ENCODE measurements at regions not wholly inside any gene's neighbourhood (a gene's known extent, or its start where the extent isn't known, plus 50 kb on each side); places are given as distances from the start of the nearest gene placed in this dataset.

DNA sequence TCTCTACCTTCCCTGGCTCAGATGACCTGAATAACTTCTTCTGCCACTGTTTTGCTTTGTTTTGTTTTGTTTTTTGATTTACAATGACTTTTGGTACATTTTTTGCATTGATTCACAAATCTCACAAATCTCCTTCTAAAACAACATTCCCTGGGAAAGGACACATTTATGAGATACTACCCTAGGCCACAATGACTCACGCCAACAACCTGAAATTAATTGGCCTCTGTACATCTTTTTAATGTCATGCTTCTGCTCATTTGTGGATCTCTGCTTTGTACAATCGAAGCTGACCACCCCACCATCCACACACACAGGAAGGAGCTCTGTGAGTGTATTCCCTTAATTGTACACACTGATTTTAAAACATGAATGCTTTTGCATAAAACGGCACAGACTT lies 156.7 kb upstream of the PFKP start:
- intact Hi-C loops (cut with micrococcal nuclease): no loop called here
- no peak overlapping the region for H3K4me3 Mint-ChIP-seq
- H4K20me1 ChIP-seq (ENCODE audit: control insufficient read depth, insufficient read depth, low read length, poor library complexity, severe bottlenecking): no peaks in the 10 kb centered on the region
- no peaks in the 10 kb centered on the region for H3K4me1 Mint-ChIP-seq
- H2AFZ ChIP-seq (ENCODE audit: insufficient read depth, low read depth, low read length, poor library complexity, severe bottlenecking): no peak overlapping the region
- no peak for TF ChIP-seq EZH2 (IDR thresholded peaks at IDR 0.05; ENCODE audit: borderline replicate concordance, insufficient read depth, low read depth, low read length, poor library complexity, severe bottlenecking)
- no peak for TF ChIP-seq CTCF (IDR thresholded peaks at IDR 0.05)
- H3K27ac ChIP-seq (ENCODE audit: low read length in 2 of 2): no peak overlapping the region
- H3K4me1 ChIP-seq (ENCODE audit: control insufficient read depth in 2 of 2, insufficient read depth in 2 of 2, low read length in 2 of 2): no peaks in the 10 kb centered on the region
- CTCF ChIA-PET: no interaction called here
- H3K9me3 Mint-ChIP-seq (ENCODE audit: insufficient read depth): no peaks in the 10 kb centered on the region
- H3K27me3 Mint-ChIP-seq: peaks cover 5% of the 10 kb centered on the region
- POLR2A ChIA-PET: no interaction called here
- H3K36me3 ChIP-seq (replicated peaks in 1 of 2; ENCODE audit: control extremely low read depth in 1 of 2, control insufficient read depth in 1 of 2, extremely low read depth in 1 of 2, insufficient read depth in 2 of 2, low read length in 1 of 2): no peaks in the 10 kb centered on the region
- H3K27ac Mint-ChIP-seq: no peak overlapping the region
- 20% methylated on average over 1 of the region's 3 CpGs for WGBS (ENCODE audit: insufficient coverage)
- H3K4me2 ChIP-seq (replicated peaks; ENCODE audit: low read depth, low read length, poor library complexity, severe bottlenecking): no peak overlapping the region
- no peak overlapping the region for H3K4me3 ChIP-seq (ENCODE audit: control extremely low read depth in 1 of 5, extremely low read depth in 1 of 5, insufficient read depth in 1 of 5, low read depth in 2 of 5, low read length in 4 of 5)
- H3K79me2 ChIP-seq (ENCODE audit: control insufficient read depth, insufficient read depth, low read length): no peaks in the 10 kb centered on the region
- DNase-seq: no peak
- ATAC-seq (ENCODE audit: low read depth): no peak
- peaks cover 0 to 9% (median 0%) of the 10 kb centered on the region in 4 experiments for H3K27me3 ChIP-seq (replicated peaks in 1 of 4; ENCODE audit: control extremely low read depth in 1 of 4, control insufficient read depth in 3 of 4, insufficient read depth in 4 of 4, low read length in 3 of 4)
- H3K9ac ChIP-seq (ENCODE audit: low read length): no peak overlapping the region
- peaks cover 0 to 7% (median 0%) of the 10 kb centered on the region in 3 donors for H3K9me3 ChIP-seq (ENCODE audit: control extremely low read depth in 1 of 3, control insufficient read depth in 2 of 3, insufficient read depth in 1 of 3, low read length in 2 of 3)

DNA sequence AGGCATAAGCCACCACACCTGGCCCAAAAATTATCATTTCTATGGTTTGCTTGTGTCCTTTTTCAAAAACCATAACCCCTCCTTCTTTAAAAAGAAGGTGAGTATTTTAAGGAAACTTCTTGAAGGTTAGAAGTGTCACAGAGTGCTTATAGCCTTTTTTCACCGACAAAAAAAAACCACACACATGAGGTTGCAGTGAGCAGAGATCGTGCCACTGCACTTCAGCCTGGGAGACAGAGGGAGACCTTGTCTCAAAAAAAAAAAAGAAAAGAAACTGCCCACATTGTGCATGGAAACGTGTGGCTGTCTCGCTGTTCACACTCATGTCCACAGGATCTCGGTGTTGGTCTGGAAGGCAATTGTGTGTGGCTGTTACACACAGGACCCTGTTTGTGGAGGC lies 157.4 kb upstream of the PFKP start:
- H3K79me2 ChIP-seq (ENCODE audit: control insufficient read depth, insufficient read depth, low read length): no peaks in the 10 kb centered on the region
- no peak overlapping the region for H2AFZ ChIP-seq (ENCODE audit: insufficient read depth, low read depth, low read length, poor library complexity, severe bottlenecking)
- POLR2A ChIA-PET: no interaction called here
- no peaks in the 10 kb centered on the region for H3K36me3 ChIP-seq (replicated peaks in 1 of 2; ENCODE audit: control extremely low read depth in 1 of 2, control insufficient read depth in 1 of 2, extremely low read depth in 1 of 2, insufficient read depth in 2 of 2, low read length in 1 of 2)
- ATAC-seq (ENCODE audit: low read depth): no peak
- H3K4me3 ChIP-seq (ENCODE audit: control extremely low read depth in 1 of 5, extremely low read depth in 1 of 5, insufficient read depth in 1 of 5, low read depth in 2 of 5, low read length in 4 of 5): no peak overlapping the region
- 77% methylated on average over 3 of the region's 5 CpGs for WGBS (ENCODE audit: insufficient coverage)
- H3K4me1 Mint-ChIP-seq: no peaks in the 10 kb centered on the region
- peaks cover 4% of the 10 kb centered on the region for H3K27me3 Mint-ChIP-seq
- H3K9me3 Mint-ChIP-seq (ENCODE audit: insufficient read depth): no peaks in the 10 kb centered on the region
- peaks cover 0 to 6% (median 0%) of the 10 kb centered on the region in 4 experiments for H3K27me3 ChIP-seq (replicated peaks in 1 of 4; ENCODE audit: control extremely low read depth in 1 of 4, control insufficient read depth in 3 of 4, insufficient read depth in 4 of 4, low read length in 3 of 4)
- CTCF ChIA-PET: no interaction called here
- no peaks in the 10 kb centered on the region for H3K4me1 ChIP-seq (ENCODE audit: control insufficient read depth in 2 of 2, insufficient read depth in 2 of 2, low read length in 2 of 2)
- H3K27ac ChIP-seq (ENCODE audit: low read length in 2 of 2): no peak overlapping the region
- intact Hi-C loops (cut with micrococcal nuclease): no loop called here
- H3K4me3 Mint-ChIP-seq: no peak overlapping the region
- no peak overlapping the region for H3K4me2 ChIP-seq (replicated peaks; ENCODE audit: low read depth, low read length, poor library complexity, severe bottlenecking)
- DNase-seq: no peak
- no peak for TF ChIP-seq EZH2 (IDR thresholded peaks at IDR 0.05; ENCODE audit: borderline replicate concordance, insufficient read depth, low read depth, low read length, poor library complexity, severe bottlenecking)
- TF ChIP-seq CTCF (IDR thresholded peaks at IDR 0.05): no peak
- peaks cover 0 to 3% (median 0%) of the 10 kb centered on the region in 3 donors for H3K9me3 ChIP-seq (ENCODE audit: control extremely low read depth in 1 of 3, control insufficient read depth in 2 of 3, insufficient read depth in 1 of 3, low read length in 2 of 3)
- H3K27ac Mint-ChIP-seq: no peak overlapping the region
- no peak overlapping the region for H3K9ac ChIP-seq (ENCODE audit: low read length)
- H4K20me1 ChIP-seq (ENCODE audit: control insufficient read depth, insufficient read depth, low read length, poor library complexity, severe bottlenecking): no peaks in the 10 kb centered on the region

All from B cell (primary cell).